ENCODE measurements at regions not wholly inside any gene's neighbourhood (a gene's known extent, or its start where the extent isn't known, plus 50 kb on each side); places are given as distances from the start of the nearest gene placed in this dataset.

DNA sequence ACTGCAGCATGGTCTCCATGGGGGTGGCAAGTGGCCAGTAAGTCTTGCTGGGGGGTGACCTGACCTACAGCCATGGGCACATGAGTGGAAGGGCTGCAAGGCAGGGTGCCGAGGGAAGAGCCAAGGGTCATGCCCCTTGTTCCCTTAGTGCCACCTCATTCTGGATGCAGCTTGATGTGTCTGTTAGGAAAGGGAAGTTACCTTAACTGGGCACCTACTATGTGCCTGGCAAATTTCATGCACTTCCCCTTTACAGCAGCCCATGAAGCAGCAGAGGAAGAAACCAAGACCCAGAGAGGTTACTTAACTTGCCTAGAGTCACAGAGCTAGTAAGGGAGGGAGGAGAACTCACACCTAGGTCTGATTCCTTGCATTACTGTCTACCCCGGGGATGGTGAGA is 174.0 kb downstream of the MRPL14 start (continued):
- TF ChIP-seq TEAD4 (IDR thresholded peaks at IDR 0.05; ENCODE audit: low read length) (no peak), TEAD4 (CRISPR knock-in tag; IDR thresholded peaks at IDR 0.05; ENCODE audit: borderline replicate concordance) (no peak), NR2C2 (CRISPR knock-in tag; IDR thresholded peaks at IDR 0.05) (0 out of 2 replicates have a peak, but pooled peaks have one; percentile 29), NR2C2 (tag; IDR thresholded peaks at IDR 0.05) (no peak), SP1 (CRISPR knock-in tag; IDR thresholded peaks at IDR 0.05) (peak; percentile 45; the same call in 1 of the 2 replicates), ETV1 (tag; conservative IDR thresholded peaks at IDR 0.05; ENCODE audit: low read depth) (0 out of 2 replicates have a peak, but pooled peaks have one; percentile 10), SETDB1 (IDR thresholded peaks at IDR 0.05; ENCODE audit: low read length) (no peak), TAL1 (IDR thresholded peaks at IDR 0.05) (no peak), ZFP36 (IDR thresholded peaks at IDR 0.05; ENCODE audit: low read depth, low read length, partially characterized antibody) (peak; percentile 13), ZC3H11A (IDR thresholded peaks at IDR 0.05; ENCODE audit: low read depth, low read length) (no peak), MECOM (CRISPR knock-in tag; IDR thresholded peaks at IDR 0.05) (peak; percentile 34; the same call in 1 of the 2 replicates), ZKSCAN1 (IDR thresholded peaks at IDR 0.05; ENCODE audit: low read depth, low read length) (peak; percentile 89), HNRNPK (IDR thresholded peaks at IDR 0.05; ENCODE audit: low read depth, low read length, poor library complexity, severe bottlenecking) (no peak), DIDO1 (tag; IDR thresholded peaks at IDR 0.05; ENCODE audit: low read depth) (no peak), PCBP2 (IDR thresholded peaks at IDR 0.05; ENCODE audit: low read depth, low read length, poor library complexity, severe bottlenecking) (no peak), HNRNPLL (IDR thresholded peaks at IDR 0.05; ENCODE audit: low read depth, low read length, poor library complexity, severe bottlenecking) (peak; percentile 11), ZNF121 (CRISPR knock-in tag; conservative IDR thresholded peaks at IDR 0.05) (no peak)
- TF ChIP-seq, protein P1, sequence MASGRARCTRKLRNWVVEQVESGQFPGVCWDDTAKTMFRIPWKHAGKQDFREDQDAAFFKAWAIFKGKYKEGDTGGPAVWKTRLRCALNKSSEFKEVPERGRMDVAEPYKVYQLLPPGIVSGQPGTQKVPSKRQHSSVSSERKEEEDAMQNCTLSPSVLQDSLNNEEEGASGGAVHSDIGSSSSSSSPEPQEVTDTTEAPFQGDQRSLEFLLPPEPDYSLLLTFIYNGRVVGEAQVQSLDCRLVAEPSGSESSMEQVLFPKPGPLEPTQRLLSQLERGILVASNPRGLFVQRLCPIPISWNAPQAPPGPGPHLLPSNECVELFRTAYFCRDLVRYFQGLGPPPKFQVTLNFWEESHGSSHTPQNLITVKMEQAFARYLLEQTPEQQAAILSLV (tag; IDR thresholded peaks at IDR 0.05): no peak
- TF ChIP-seq, protein P2, sequence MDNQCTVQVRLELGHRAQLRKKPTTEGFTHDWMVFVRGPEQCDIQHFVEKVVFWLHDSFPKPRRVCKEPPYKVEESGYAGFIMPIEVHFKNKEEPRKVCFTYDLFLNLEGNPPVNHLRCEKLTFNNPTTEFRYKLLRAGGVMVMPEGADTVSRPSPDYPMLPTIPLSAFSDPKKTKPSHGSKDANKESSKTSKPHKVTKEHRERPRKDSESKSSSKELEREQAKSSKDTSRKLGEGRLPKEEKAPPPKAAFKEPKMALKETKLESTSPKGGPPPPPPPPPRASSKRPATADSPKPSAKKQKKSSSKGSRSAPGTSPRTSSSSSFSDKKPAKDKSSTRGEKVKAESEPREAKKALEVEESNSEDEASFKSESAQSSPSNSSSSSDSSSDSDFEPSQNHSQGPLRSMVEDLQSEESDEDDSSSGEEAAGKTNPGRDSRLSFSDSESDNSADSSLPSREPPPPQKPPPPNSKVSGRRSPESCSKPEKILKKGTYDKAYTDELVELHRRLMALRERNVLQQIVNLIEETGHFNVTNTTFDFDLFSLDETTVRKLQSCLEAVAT (IDR thresholded peaks at IDR 0.05): 0 out of 4 replicates have a peak, but pooled peaks of 1 of the 2 experiments have one; percentile 13

Data from K562 (cell line).